NCI-H345 (cell line): ENCODE measurements at regions not wholly inside any gene's neighbourhood (a gene's known extent, or its start where the extent isn't known, plus 50 kb on each side); places are given as distances from the start of the nearest gene placed in this dataset.
"Not testable (repeated sequence)": the region's sequence is repeated elsewhere in the genome, so short reads cannot be mapped to it uniquely, and the experiment has no call there.

Experiments
- DNase-seq: peaks from one replicate; lab custom pipeline; 2025; lab: John Stamatoyannopoulos, UW

- DNase-seq, result no peak
These were observed 199.8 kb upstream of the NR2F2 start for GRCh38 chr15:96130734-96131133.

- no peak for DNase-seq
These were observed 198.4 kb upstream of the NR2F2 start for GRCh38 chr15:96132126-96132525.

- DNase-seq, result no peak
These were observed 195.1 kb upstream of the NR2F2 start for GRCh38 chr15:96135166-96136093.

GRCh38 chr15:96138985-96139384 lies 191.5 kb upstream of the NR2F2 start:
- no peak for DNase-seq

- DNase-seq, result no peak
These were observed 188.0 kb upstream of the NR2F2 start for GRCh38 chr15:96142498-96142897.

- no peak for DNase-seq
These were observed 185.8 kb upstream of the NR2F2 start for GRCh38 chr15:96144734-96145133.

- DNase-seq, result no peak
These were observed 183.8 kb upstream of the NR2F2 start for GRCh38 chr15:96146726-96147125.

GRCh38 chr15:96147267-96147666 lies 183.2 kb upstream of the NR2F2 start:
- no peak for DNase-seq

GRCh38 chr15:96150254-96150653 lies 180.2 kb upstream of the NR2F2 start:
- no peak for DNase-seq

- not testable (repeated sequence) for DNase-seq
These were observed 178.8 kb upstream of the NR2F2 start for GRCh38 chr15:96151749-96152148.

- no peak for DNase-seq
These were observed 176.6 kb upstream of the NR2F2 start for GRCh38 chr15:96153929-96154328.

GRCh38 chr15:96158938-96159337 lies 171.6 kb upstream of the NR2F2 start:
- no peak for DNase-seq

GRCh38 chr15:96160269-96160668 lies 170.2 kb upstream of the NR2F2 start:
- DNase-seq, result no peak

- no peak for DNase-seq
These were observed 169.7 kb upstream of the NR2F2 start for GRCh38 chr15:96160800-96161199.

- no peak for DNase-seq
These were observed 168.2 kb upstream of the NR2F2 start for GRCh38 chr15:96162322-96162721.

GRCh38 chr15:96165081-96165480 lies 165.4 kb upstream of the NR2F2 start:
- DNase-seq, result no peak

- DNase-seq, result no peak
These were observed 164.7 kb upstream of the NR2F2 start for GRCh38 chr15:96165775-96166174.

- DNase-seq, result no peak
These were observed 164.0 kb upstream of the NR2F2 start for GRCh38 chr15:96166223-96167200.

GRCh38 chr15:96170616-96170978 lies 159.9 kb upstream of the NR2F2 start:
- DNase-seq, result not testable (repeated sequence)

GRCh38 chr15:96170979-96171739 lies 159.3 kb upstream of the NR2F2 start:
- no peak for DNase-seq

GRCh38 chr15:96171853-96172296 lies 158.6 kb upstream of the NR2F2 start:
- DNase-seq, result no peak

GRCh38 chr15:96172417-96172816 lies 158.1 kb upstream of the NR2F2 start:
- DNase-seq, result no peak
